ENCODE measurements at regions not wholly inside any gene's neighbourhood (a gene's known extent, or its start where the extent isn't known, plus 50 kb on each side); places are given as distances from the start of the nearest gene placed in this dataset.

- in situ Hi-C loops (cut with HindIII; ENCODE audit: extremely low pct_ligation_motif_present, low pct_unique_long_range_greater_than_20kb) = no loop called here
- Histone ChIP-seq H4K20me1 (ENCODE audit: insufficient read depth, low read length) (no peaks in the 10 kb centered on the region), H3K79me2 (ENCODE audit: insufficient read depth, low read length) (no peaks in the 10 kb centered on the region), H2AFZ (ENCODE audit: low read length) (no peak overlapping the region), H3K4me1 (ENCODE audit: insufficient read depth, low read length) (no peaks in the 10 kb centered on the region), H3K36me3 (replicated peaks in 1 of 2; ENCODE audit: control insufficient read depth in 1 of 2, insufficient read depth in 2 of 2, low read length in 2 of 2) (no peaks in the 10 kb centered on the region), H3K4me2 (ENCODE audit: low read depth, low read length) (no peak overlapping the region), H3K4me3 (replicated peaks in 1 of 3; ENCODE audit: insufficient read depth in 1 of 3, low read depth in 2 of 3, low read length in 3 of 3) (no peak overlapping the region), H3K9me3 (ENCODE audit: low read length) (no peaks in the 10 kb centered on the region), H3K27me3 (ENCODE audit: control insufficient read depth in 1 of 2, insufficient read depth in 2 of 2, low read length in 2 of 2) (0 out of 5 replicates have a peak, but pooled peaks cover 0 to 3% of the 10 kb centered on the region in 2 experiments), H3K9ac (ENCODE audit: insufficient read depth, low read depth, low read length) (no peak overlapping the region), H3K27ac (ENCODE audit: extremely low read length, insufficient read depth, low read length) (no peak overlapping the region)
- DNase-seq (ENCODE audit: low spot score) = no peak
- no TSS peak for BruUV-seq (replicated peaks)
- POLR2A ChIA-PET = no interaction called here
- 14% methylated on average over 1 of the region's 3 CpGs for WGBS (ENCODE audit: low lambda C conversion rate)
- CTCF ChIA-PET (ENCODE audit: low intra/inter-chr PET ratio, low total read pairs) = no interaction called here
- FAIRE-seq = no peak
- TF ChIP-seq LCORL (IDR thresholded peaks at IDR 0.05) = no peak
- TF ChIP-seq LCORL (CRISPR knock-in tag; IDR thresholded peaks at IDR 0.05) = no peak
- TF ChIP-seq ZNF207 (IDR thresholded peaks at IDR 0.05; ENCODE audit: borderline replicate concordance) = no peak
- no peak for TF ChIP-seq GFI1 (CRISPR knock-in tag; IDR thresholded peaks at IDR 0.05; ENCODE audit: borderline replicate concordance)
- TF ChIP-seq EEA1 (CRISPR knock-in tag; IDR thresholded peaks at IDR 0.05; ENCODE audit: borderline replicate concordance) = no peak
- TF ChIP-seq THYN1 (CRISPR knock-in tag; IDR thresholded peaks at IDR 0.05; ENCODE audit: borderline replicate concordance, low read depth) = no peak
- TF ChIP-seq ZNF549 (CRISPR knock-in tag; IDR thresholded peaks at IDR 0.05) = no peak
- TF ChIP-seq PAWR (CRISPR knock-in tag; IDR thresholded peaks at IDR 0.05; ENCODE audit: borderline replicate concordance) = no peak
- no peak for TF ChIP-seq ZNF670 (CRISPR knock-in tag; IDR thresholded peaks at IDR 0.05; ENCODE audit: borderline replicate concordance)
- no peak for TF ChIP-seq MIER2 (CRISPR knock-in tag; IDR thresholded peaks at IDR 0.05)
- TF ChIP-seq, protein P1, sequence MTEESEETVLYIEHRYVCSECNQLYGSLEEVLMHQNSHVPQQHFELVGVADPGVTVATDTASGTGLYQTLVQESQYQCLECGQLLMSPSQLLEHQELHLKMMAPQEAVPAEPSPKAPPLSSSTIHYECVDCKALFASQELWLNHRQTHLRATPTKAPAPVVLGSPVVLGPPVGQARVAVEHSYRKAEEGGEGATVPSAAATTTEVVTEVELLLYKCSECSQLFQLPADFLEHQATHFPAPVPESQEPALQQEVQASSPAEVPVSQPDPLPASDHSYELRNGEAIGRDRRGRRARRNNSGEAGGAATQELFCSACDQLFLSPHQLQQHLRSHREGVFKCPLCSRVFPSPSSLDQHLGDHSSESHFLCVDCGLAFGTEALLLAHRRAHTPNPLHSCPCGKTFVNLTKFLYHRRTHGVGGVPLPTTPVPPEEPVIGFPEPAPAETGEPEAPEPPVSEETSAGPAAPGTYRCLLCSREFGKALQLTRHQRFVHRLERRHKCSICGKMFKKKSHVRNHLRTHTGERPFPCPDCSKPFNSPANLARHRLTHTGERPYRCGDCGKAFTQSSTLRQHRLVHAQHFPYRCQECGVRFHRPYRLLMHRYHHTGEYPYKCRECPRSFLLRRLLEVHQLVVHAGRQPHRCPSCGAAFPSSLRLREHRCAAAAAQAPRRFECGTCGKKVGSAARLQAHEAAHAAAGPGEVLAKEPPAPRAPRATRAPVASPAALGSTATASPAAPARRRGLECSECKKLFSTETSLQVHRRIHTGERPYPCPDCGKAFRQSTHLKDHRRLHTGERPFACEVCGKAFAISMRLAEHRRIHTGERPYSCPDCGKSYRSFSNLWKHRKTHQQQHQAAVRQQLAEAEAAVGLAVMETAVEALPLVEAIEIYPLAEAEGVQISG (CRISPR knock-in tag; IDR thresholded peaks at IDR 0.05) = no peak
- TF ChIP-seq MXD4 (CRISPR knock-in tag; IDR thresholded peaks at IDR 0.05) = no peak
- no peak for TF ChIP-seq RERE (CRISPR knock-in tag; IDR thresholded peaks at IDR 0.05; ENCODE audit: low read depth)
- TF ChIP-seq ZNF446 (CRISPR knock-in tag; IDR thresholded peaks at IDR 0.05) = no peak
- no peak for TF ChIP-seq ZNF704 (CRISPR knock-in tag; IDR thresholded peaks at IDR 0.05; ENCODE audit: borderline replicate concordance)
- TF ChIP-seq ZSCAN21 (CRISPR knock-in tag; IDR thresholded peaks at IDR 0.05; ENCODE audit: borderline replicate concordance) = no peak
- no peak for TF ChIP-seq CEBPG (CRISPR knock-in tag; IDR thresholded peaks at IDR 0.05)
- TF ChIP-seq KDM4B (CRISPR knock-in tag; IDR thresholded peaks at IDR 0.05) = no peak
- no peak for ATAC-seq
- intact Hi-C loops (cut with micrococcal nuclease; ENCODE audit: unreplicated experiment) = no loop called here
Measured at GRCh38 chr15:78691851-78692421, 50.9 kb upstream of the CHRNB4 start.

Measured in HepG2 (cell line).